GM19467 (cell line): ENCODE measurements at regions not wholly inside any gene's neighbourhood (a gene's known extent, or its start where the extent isn't known, plus 50 kb on each side); places are given as distances from the start of the nearest gene placed in this dataset.

Experiments used
- ATAC-seq: cut with Tn5 transposase; IDR thresholded peaks from one replicate; pipeline ENCODE4 v1.9.1; 2021; ENCODE audit warnings: mild to moderate bottlenecking, moderate library complexity; ENCODE audit not compliant: unreplicated experiment

DNA sequence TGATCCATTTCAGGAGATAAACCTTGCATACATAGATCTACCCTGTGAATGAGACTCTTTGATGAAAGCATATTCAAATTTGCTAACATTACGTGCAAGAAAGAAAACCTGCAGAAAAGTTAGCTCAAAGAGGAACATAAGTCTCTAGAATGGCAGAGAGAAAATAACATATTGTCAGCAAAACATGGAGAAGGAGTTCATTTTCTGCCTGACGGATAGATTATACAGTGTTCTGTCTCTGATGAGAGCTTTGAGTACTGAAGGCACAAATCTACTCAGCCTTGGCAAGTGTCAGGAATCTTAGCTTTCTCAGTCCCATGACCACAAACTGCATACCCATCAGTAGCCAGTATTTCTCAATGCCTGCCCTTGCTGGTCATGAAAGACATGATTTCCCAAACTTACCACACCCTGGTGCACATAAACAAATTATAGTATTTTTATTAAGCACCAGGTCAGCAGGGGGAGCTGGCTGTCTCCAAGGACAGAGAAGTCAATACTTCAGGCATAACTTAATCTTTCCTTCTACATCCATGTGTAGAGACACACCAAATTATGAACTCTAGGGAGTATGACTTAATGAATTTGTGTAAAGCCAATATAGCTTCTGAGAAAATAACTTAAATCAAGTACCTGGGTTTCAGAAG, 401.2 kb upstream of the SOX11 start:
- ATAC-seq = no peak

DNA sequence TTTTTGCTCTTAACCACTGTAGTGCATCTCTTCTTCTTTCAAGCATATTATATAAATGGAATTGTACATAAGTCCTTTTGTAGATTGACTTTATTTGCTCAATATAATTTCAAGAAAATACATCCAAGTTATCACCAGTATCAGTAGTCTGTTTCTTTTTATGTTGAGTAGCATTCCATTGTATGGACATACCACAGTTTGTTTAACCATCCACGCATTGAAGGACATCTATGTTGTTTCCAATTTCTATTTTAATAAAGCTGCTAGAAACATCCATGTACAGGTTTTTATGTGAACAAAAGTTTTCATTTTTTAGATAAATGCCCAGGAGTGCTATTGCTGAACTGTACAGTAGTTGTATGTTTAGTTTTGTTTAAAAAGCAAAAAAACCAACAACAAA, 387.5 kb upstream of the SOX11 start:
- no peak for ATAC-seq

DNA sequence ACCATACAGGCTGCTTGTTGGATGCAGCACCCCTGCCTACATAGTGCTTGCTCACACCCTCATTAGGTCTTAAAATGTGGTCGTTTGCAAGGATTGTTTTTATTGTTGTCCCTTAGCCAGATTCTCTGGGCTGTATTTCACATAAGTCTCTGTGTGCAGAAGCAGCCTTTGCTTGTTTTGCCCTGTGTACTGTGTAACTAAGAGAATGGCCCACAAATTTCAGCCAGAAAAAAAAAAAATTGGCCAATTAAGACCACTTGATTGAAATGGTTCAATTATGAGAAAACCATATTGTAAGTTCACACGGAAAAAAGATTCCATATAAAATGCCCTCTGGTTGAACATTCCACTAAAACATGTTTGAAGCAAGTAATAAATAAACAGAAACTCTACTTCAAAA, 377.1 kb upstream of the SOX11 start:
- ATAC-seq = no peak

DNA sequence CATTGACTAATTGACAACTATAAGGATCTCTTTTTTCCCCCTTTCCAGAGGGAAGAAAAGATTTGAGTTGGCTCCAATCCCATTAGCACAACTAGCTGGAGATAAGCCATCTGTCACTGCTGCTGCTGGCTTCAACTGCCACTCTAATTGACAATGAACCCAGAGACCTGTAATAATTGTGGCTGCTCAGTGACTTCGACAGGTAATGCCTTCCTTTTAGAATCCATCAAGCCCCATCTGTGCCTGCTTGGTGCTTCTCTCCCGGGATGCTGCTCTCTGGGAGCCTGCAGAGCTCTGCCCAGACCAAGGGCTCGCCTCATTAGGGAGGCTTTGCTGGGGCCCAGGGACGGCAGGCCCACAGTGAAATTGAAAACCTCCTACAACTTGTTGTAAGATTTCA, 376.7 kb upstream of the SOX11 start:
- no peak for ATAC-seq

DNA sequence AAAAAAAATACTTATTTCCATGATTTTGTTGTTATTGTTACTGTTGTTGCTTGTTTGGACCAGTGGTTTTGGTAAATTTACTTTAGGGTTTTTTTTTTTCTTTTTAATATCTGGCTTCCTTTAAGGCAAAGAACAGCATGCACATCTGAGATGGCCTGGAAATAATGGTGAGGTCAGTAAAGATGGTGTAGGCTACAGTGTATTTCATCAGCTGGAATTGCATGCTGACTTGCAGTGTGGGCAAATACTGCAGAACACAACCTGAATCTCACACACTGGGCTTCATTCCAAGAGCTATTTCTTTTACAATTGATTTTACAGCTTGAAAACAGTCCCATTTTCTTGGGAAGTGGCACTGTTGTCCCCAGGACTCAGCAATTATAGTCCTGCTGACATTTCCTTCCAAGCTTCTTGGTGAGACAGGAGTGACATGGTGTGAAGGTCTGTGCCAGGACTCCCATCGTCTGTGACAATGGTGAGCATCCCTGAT, 376.1 kb upstream of the SOX11 start:
- no peak for ATAC-seq

DNA sequence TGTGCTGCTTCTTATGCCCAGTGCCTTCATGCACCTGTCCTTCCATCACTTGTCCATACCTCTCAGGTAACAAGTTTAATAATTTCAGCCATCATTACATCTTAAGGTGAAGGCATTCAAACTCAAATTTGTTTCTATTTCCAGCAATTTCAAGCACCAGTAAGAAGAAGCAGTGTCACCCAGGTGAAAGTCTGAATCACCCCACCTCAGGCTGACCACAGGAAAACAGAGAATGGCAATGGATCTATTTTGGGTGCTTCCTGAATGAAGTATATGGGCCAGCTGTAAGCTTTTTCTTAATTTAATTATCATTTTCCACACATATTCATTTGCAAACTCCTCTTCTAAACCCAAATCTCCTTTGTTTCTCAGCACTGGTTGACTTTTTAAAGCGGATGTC, 372.7 kb upstream of the SOX11 start:
- no peak for ATAC-seq

DNA sequence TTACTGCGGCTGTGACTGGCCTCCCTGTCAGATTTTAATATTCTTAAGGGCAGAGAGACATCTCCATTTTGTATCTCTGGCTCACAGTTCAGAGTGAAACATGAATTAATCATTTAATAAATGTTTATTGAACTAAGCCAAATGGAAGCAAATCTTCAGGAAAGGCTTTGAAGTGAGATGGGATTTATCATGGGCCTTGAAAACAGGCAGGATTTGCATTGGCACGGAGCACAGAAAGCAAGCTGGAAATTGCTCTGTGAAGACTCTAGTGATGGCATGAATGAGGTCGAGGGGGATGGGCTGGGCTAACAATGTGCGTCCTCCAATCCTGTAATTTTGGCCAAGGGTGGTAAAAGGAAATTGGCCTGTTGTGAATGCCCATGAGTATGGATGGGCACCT, 369.8 kb upstream of the SOX11 start:
- no peak for ATAC-seq

DNA sequence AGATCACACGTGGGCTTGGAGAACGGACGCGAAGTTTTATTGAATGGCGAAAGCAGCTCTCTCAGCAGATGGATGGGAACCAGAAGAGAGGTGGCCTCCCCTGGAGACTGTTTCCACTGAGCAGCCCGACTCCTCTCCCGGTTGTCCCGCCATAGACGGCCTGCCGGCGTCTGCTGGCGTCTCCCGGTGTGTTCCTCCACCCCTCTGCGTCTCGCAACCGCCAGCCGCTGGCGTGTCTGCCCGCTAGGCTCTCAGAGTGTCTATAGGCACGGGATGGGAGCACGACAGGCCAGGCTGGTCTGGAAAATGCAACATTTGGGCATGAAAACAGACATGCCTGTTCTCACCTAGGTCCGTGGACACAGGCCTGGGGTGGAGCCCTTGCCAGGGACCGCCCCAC, 366.7 kb upstream of the SOX11 start:
- no peak for ATAC-seq

DNA sequence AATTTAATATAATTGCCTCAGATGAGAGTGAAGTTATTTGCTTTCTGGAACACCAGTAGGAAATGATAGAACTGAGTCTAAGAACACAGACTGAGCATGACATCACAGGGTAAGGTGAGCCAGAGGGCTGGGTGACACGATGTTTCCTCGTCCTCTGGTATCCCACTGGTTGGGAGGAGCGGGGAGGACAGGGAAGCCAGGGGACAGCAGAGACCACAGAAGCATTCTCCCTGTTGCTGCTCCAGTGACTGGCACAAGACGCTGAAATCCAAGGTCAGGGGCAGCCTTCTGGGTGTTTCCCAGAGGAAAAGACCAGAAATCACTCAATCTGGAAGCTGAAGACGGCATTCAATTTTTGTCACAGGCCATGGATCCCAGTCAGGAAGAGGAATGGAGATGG, 363.4 kb upstream of the SOX11 start:
- no peak for ATAC-seq

DNA sequence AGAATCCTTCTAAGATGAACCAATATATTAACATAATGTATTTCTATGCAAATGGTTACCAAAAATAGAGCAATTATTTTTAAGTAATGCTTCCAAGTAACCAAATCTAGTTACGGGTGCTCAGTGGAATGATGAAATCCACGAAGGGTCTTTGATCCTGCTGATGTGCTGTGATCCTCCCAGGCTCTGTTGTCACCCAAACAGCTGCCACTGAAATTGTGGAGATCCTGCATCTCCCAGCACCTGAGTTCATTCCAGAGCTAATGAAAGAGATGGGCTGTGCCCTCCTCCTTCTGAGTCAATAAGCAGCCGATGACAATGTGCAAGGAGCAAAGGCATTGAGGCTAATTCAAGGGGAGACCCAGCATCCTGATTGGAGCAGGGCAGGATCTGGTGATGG, 362.4 kb upstream of the SOX11 start:
- ATAC-seq = no peak

DNA sequence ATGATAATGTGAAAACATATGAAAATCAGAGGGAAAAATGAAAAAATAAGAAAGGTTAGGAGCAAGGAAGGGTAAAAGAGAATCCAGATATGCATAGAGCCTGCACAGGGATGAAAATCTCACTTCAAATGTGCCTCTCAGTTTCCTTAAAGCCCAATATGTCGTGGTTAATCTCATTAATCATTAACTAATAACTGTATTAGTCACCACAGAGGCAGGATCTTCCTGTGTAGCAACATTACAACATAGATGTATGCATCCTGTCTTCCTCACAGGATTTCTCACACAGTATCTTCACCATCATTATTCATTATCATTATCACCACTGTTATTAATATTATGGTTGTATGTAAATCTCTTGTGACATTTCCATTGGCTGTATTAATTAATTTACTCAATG, 361.2 kb upstream of the SOX11 start:
- ATAC-seq = no peak

DNA sequence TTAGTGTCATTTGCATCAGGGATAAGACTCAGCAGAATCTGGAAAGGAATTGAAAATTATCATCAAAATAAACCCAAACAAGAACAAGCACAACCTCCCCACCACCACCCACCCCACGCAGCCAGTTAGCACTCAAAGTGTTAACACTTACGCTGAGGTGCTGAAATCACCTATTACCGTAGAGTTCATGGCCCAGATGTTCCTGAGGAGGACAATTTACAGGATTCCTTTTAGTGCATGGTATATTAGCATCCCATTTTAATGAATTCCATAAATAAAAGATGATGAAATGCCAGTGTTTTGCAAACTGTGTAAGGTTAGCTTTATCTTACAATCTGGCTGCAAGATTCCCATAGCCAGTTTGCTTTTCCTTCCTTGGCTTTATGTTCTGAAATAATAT, 359.3 kb upstream of the SOX11 start:
- ATAC-seq = no peak

DNA sequence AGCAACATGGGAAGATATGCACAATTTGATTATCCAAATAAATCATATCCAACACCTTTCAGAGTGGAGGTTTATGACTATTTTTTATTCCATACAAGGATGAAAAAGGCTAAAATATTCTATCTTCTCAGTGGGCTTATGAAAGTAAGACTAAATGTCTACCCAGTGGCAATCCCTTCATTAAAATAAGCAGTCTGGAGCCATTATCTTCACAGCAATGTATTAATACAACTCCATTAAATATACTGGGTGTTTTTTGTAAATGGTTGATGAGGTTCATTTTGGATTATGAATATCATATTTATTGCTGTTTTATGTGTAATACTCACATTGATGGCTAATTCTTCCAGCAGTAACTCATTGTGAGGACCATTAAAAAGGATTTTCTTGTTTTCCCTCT, 352.7 kb upstream of the SOX11 start:
- ATAC-seq = no peak

DNA sequence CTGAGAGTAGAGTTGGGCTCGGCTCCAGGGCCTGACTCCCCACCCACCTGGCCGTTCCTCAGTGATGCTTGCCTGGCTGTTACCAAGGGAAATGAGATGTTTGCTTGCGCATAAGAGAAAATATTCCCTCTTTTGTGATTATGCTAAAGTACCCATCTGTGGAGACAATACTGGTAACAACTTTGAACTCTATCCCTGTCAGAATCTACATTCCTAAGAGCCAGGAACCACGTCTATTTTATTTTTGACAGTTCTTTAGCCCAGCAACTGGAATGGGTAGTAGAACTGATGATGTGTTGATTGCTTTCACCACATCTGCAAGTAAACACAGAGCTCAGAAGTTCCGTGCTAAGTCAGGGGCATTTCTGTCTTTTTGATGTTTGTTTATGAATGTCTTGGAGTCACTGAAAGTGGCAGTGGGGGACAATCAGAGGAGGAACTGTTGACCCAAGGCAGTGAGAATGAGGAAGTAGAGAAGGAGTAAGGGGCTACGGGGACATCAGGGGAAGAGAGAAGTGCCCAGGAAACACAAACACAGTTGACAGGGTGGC, 348.3 kb upstream of the SOX11 start:
- ATAC-seq = no peak

DNA sequence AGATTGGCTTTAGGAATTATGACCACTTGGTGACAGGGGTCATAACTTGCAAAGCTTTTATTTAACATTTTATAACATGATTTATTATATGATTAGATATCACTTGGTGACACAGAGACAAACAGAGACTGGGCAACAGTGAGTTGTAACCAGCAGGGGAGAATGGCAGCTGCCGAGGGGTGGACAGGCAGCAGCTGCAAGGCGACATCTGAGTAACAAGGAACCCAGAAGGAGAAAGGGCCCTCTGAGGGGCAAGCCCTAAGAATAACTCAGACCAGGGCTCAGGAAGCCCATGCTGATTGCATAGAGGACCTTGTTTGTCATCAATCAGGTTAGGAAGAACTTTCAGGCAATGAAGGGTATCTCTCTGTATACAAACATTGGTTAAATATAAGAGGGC, 339.9 kb upstream of the SOX11 start:
- ATAC-seq = no peak

DNA sequence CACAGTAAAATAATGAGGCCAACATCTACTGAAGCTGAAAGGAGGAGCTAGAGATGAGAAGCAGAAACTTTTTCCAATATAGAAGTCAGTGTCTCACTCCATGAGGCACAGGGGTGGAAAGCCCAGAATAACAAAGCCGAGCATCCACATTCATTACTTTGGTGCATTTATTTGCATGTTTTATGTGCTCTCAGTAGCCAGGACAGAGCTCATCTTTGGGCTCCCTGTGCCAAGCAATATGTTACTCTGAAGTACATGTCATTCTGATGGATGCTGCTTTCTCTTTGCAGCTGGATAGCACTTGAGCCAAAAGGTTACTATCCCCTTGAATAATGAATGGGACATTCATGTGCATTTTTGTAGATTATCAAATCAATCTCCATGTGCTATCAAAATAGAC, 338.6 kb upstream of the SOX11 start:
- no peak for ATAC-seq

DNA sequence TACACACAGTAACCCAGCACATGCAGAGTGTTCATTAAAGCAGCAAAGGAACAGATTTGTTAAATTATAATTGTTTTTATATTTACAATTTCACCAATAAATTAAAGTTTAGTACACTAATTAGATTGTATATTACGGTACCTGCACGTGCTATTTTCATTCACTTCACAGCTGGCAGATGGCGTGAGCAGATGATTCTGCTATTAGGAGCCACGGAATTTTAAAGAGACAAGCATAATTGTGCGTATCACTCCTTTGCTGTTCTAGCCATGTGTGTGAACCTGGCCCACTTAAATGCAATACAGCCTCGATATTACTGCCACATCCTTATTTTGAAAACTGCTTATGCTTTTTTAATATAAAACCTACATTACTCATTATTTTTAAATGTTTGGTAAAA, 332.8 kb upstream of the SOX11 start:
- no peak for ATAC-seq

DNA sequence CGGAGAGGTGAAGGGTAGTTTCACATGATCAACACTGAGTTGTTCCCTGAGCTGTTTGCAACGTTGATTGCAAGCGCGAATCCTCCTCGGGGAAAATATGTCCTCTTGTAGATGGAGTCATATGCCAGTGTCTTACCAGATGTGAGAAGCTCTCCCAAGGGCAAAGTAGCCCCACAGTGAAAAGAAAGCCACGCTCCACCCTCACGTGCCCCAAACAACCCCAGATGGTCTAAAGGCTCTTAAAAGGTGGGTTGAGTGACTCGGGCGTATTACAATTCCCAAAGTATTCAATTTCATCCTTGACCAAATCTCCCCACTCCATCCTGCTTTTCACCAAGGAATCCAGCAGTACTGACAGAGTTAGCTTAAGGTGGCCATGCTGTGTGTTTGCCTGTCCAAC, 332.1 kb upstream of the SOX11 start:
- no peak for ATAC-seq

DNA sequence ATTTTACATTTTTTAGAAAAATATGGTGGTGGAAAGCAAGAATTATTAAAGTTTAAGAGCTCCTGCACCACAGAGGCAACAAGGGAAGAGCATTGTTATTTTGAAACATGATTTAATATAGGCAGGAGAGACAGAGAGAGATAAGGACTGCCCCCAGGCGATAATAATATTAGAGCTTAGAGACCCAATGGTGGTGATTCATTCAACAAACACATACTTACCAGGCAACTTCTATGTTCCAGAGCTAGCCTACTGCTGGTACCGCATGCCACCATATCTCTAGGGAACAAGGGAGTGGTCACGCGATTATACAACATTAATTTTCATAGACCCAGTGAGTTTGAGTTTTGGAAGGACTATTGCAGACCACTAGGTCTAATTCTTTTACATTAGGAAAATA, 327.8 kb upstream of the SOX11 start:
- ATAC-seq = no peak

DNA sequence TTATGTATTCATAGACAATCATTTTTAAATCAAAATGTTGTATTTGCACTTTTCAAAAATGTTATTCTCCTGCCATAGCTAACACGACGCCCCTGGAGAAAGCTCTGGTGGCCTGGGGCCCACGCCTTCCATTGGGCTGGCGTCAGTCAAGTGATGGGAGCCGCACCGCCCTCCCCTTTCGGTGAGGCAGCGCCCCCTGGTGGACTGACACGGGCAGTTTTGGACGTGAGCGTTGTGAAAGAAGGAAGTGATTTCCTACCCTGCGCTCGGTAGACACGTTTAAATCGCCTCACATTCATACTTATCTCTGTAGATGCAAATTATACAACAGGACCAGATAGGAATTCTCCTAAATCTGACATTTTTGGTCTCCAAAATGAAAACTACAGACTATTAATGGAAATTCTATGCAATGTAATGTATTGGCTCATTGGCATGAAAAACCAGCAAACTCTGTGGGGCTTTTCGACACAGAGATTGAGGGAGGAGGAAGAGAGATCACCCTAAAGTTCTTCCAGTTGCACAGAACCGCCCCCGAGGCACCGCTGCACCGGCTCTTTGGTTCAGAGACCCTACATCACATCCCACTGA, 326.2 kb upstream of the SOX11 start:
- peak; percentile 90 for ATAC-seq

DNA sequence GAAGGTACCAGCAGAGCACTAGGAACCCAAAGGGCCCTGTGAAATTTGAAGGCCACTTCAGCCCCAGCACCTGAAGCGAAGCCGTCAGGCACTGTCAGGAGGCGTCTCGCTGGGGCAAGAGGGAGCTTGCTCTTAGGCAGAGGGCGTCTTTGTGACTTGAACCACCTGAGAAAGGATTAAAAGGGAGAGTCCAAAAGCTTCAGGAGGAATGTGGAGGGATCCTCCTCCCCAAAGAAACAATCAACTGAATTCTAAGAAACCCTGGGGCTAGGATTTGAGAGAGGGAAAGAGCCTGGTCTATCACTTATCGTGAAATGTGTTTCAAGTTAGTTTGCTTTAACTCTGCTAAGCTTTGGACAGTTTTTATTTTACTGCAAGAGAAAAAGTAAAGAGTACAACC, 324.9 kb upstream of the SOX11 start:
- no peak for ATAC-seq

DNA sequence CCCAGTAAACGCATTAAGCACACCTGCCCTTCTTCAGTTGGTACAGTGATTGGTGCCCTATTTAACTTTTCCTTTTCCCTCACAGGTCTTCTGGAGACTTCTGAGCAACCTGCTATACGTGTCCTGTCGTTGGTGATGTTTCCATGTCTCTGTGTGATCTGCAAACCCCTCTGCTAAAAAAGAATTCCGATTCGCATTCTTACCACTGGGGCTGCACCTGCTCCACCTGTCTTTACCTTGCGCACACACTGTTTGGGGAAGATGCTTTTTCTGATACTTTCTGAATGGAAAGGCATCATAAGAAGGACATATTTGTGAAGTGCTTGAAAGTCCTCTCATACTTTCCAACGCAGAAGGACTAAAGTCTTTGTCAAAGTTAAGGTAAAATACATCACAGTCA, 323.9 kb upstream of the SOX11 start:
- no peak for ATAC-seq

DNA sequence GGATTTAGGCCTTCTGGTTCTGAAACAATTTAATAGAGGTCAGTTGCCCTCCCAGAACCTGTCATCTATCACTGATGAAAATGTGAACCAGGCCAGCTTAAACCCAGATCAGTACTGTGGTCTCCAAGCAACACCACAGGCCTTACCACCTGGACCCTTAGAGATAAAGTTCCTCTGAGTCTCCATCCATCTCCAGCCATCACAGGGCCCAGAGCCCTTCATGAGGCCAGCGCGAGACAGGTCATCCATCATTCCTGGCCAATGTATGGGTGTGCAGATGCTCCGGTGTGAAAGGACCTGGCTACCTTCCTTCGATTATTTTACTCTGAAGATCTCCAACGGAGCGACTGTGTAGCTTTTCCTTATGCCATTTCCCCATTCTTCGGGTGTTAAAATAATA, 322.7 kb upstream of the SOX11 start:
- ATAC-seq = no peak
